NCI-H345 (cell line): ENCODE measurements at regions not wholly inside any gene's neighbourhood (a gene's known extent, or its start where the extent isn't known, plus 50 kb on each side); places are given as distances from the start of the nearest gene placed in this dataset.

Source experiments
- DNase-seq: peaks from one replicate; lab custom pipeline; 2025; lab: John Stamatoyannopoulos, UW

DNA sequence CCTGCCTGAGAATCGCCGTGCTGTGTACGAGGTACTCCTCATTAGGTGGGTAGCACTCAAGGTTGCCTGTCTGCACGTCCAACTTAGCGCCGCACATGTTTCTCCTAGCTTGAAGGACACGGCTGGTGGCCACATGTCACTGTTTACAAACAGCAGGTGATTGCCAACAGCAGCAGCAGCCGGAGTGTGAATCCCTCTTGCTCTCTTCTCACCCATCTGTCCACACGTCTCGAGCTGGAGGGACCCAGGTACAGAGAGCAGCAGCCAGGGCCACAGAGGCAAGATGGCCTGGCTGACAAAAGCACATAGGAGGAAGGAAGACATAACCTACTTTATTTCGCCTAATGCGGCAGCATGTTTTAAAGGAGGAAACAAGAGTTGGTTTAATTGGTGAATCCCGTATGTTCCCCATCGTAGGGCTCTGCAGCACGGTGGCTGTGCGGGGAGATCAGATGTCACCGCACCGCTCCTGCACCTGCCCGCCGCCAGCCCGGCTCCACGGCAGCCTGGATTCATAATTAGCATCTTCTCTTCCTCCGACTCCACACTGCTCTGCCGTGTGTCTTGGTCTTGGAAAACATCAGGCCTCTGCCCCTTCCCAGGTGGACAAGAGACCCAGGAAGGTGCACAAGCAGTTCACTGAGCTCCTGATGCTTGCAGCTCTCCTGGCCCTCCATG lies 201.6 kb upstream of the IRX1 start:
- peak; percentile 64 for DNase-seq

DNA sequence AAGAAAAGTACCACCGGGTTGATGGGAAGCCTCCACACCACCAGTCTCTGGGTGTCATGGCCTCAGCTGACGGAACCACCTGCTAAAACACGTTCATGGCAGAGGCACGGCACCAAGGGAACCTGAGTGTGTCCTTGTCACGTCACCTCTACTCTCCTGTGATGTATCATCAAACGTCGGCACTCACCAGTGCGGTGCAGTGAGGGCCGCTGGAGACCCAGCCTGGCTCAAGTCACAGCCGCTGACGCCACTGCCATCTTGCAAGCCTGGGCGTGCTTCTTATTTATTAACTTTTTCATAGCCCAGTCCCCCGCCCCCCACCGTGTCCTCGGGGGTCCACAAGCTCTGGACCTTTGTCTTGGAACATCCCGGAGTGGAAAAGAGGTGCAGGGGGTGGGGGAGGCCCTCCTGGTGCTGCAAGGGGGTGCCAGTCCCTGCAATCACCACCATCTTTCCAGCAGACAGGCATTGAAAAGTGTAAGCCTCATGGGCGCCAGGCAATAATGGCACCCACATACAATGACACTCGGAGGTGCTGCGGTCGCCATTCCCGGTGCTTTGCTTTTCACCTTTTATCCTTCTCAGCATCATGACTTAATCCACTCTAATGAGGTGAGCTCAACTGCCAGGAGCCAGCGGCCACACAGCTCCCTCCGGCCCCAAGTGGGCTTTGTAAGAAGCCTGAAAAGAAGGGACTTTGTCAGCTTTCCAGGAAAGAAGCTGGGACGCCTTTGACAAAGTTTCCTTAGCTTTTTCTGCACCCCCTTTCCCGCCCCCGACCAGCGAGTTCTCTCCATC lies 202.3 kb upstream of the IRX1 start:
- no peak for DNase-seq

DNA sequence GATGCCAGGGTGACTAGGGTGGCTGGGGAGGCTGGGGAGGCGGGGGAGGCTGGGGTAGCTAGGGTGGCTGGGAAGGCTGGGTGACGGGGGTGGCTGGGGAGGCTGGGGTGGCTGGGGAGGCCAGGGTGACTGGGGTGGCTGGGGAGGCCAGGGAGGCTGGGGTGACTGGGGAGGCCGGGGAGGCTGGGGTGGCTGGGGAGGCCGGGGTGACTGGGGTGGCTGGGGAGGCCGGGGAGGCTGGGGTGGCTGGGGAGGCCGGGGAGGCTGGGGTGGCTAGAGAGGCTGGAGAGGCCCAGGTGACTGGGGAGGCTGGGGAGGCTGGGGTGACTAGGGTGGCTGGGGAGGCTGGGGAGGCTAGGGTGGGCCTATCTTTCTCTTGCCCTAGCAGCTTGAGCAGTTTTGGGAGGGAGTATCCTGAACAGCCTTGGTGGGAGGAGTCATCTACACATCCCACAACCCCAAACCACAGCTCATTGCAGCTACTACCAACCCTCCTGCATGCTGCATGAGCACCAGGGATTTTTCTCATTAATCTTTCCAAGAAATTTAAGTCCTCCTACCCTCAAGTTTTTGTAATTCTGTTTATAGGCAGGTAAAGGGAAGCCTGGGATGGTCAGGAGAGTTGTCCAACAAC lies 203.2 kb upstream of the IRX1 start:
- no peak for DNase-seq

DNA sequence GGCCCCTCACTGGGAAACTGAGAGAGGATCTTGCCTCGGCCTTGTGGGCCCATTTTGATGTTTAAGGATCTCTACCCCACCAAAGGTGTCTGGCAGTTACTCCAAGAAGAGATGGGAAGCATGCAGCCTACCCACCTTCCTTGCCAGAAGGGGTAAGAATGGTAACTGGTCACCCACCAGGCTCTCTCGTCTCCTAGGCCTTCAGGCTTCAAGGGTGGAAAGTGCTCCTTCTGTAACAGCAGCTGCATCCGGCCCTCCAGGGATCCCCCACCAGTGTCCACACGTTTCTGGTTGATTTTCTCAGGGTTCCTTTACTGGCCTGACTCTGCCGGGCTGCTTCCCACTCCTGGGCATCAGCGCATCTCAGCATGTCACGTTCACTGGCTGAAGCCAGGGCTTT lies 204.4 kb upstream of the IRX1 start:
- DNase-seq: no peak

DNA sequence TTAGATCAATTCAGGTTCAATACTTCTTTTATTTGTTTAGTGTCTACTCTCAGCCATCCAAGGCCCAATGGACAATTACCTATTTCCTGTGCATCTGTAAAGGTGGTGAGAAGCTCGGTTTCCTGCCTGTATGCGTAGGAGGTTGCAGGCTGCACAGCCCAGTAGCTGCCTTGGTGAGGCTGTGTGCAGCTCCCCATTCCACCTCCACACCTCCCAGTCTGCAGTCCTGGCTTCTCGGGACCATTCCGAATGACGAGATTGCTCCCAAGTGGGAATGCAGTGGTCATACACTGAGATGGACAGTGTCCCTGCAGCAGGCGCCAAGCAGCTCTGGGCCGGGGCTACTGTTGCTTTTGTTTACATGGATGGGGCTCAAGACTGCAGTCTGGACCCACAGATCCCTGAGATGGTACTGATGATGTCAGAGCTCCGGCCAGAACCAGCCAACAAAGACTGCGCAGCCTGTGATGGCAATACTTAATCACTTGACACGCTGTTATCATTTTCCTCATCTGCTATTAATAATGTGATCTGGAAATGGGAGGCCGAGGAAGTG lies 206.1 kb upstream of the IRX1 start:
- DNase-seq: no peak

DNA sequence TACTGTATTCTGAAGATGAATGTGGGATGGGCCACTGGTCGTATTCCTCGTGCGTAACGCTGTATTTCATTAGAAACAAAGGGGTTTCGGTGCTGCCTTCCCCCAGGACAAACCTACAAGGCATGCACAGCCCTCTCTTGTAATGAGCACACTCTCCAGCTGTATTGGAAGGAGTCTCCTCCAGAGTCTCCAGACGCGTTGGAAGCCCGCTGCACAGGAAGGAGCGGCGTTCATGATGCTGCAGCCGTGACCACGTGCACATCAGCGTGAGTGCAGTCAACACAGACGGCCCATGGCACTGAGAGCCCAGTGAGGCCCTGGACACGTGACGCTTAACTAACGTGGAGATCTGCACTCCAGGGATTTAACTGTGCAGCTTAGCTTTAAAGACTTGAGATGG lies 209.0 kb upstream of the IRX1 start:
- DNase-seq: no peak

DNA sequence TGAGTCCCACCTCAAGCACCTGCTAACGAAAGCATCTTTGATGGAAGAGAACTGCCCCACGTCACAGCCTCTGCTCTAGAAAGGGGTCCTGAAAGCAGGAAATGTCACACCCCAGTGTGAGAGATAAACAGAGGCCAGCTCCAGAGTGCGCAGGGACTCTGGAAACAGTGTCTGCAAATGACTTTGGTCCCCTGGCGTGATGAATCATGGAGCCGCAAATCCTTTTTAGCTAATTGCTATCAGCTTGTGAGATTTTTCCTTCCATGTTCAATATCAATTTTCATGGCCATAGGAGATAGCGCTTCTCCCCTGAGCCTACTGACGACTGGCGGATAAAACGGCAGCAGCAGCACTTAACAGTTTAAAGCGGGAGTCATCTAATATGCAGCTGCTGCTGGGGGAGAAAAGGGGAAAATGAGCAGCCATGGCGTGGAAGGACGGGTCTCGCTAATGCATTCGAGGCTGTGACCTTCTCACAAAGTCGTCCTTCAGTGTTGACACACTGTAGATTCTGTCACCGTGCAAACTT lies 209.6 kb upstream of the IRX1 start:
- no peak for DNase-seq

DNA sequence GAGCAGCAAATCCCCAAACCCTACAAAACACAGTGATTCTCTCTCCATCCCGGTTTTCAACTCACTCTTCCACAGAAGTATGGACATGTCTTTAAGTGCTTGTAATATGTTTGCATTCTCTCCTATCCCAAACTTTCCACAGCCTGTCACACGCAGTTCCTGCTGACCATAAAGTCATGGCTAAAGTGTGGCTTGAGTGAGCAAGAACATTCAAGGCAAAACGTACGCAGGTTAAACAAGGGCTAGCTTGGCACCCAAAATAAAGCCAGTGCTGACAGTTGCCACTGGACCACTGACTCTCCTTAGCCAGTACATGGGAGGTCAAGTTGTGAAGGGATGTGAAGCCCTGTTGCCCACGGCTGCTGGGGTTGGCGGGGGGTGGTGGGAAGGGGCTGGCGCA lies 211.1 kb upstream of the IRX1 start:
- no peak for DNase-seq

DNA sequence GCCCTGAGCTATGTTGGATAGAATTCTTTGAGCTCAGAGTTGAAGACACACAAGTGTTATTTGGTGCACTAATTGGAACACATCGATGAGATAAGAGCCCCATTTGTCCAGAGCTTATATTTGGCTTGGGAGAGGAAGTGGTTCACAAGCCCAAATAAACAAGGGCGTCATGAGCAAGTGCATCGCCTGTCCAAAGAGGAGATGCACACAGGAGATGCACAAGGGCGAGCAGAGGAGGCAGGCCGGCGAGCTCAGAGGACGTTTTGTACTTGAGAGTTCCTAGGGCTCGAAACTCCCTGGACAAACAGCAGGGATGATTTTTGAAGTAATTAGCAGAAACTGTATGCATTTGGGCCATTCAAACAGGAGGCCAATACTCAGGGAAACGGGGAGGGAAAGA lies 212.8 kb upstream of the IRX1 start:
- no peak for DNase-seq

DNA sequence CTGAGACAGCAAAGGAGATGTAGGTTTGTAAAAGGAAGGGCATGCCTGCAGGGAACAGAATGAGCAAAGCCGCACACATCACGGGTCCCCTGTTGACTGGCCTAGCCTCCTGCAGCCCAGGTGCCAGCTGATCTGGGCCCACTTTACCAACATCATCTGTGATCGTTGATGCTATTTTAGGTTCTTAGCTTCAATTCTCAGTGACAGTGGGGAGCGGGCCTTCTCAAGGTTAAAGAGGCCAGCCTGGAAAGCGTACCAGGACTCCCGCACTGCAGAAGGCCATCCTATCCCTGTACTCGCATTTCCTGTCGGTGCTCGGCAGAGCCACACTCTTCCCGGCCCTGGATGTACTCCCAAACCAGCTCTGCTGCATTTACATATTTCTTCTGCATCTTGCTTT lies 213.5 kb upstream of the IRX1 start:
- DNase-seq: no peak

DNA sequence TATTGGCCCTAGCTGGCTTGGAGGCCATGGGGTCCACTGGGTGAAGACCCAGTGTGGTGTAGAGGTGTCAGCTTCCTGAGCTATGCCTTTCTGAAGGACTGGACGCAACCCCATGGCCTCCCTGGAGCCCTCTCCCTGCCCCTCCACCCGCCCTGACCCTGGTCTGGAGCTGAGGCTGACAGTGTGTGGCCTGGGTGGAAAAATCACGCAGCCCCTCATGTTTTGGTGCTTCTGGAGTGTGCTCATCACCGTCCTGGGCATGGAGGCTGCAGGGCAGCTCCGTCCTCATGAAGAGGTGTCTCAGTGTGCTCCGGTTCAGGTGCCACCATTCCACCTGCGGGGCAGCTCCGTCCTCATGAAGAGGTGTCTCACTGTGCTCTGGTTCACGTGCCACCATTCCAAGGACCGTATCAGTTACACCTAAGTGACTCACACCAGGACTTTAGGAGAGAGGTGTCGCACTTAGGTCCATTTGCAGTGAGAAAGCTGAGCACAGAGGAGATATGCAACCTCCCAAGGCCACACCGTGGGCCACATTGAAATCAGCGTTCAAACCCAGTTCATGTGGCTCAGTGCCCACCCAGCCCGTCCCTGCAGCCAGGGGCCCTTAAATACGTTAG lies 214.3 kb upstream of the IRX1 start:
- DNase-seq: no peak

DNA sequence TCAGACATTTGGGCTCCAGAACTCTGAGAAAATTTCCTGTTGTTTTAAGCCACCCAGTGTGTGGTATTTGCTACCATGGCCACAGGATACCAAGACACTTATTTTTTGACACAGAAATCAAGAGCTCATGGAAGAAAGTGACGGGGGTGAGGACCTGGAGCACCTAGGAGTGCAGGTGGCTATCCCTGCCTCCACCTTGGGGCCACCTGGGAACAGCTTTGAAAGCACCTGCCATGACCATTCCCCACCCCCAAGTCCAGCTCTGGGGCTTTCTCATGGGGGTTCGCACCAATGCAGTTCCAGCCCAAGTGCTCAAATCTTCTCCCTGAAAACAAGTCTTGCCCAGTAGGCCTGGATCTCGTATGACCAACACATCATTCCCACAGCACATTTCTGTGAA lies 214.9 kb upstream of the IRX1 start:
- DNase-seq: no peak

DNA sequence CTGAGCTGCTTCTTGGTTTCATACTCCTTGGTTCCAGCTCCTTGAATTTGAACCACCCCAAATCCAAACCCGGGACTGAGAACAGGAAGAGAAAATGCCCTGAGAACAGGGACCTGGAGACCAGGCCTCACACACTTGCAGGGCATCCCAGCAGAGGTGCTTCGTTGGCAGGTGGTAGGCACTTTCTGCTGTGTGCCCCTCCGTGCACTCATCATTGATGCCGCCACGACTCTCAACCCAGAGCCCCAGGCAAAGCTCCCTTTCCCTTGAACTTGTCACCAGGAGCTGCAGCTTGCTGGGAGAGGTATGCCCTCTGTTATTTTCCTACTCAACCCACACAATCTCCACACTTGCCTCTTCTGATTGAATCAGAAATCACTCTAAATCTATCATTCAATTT lies 217.8 kb upstream of the IRX1 start:
- DNase-seq: no peak

DNA sequence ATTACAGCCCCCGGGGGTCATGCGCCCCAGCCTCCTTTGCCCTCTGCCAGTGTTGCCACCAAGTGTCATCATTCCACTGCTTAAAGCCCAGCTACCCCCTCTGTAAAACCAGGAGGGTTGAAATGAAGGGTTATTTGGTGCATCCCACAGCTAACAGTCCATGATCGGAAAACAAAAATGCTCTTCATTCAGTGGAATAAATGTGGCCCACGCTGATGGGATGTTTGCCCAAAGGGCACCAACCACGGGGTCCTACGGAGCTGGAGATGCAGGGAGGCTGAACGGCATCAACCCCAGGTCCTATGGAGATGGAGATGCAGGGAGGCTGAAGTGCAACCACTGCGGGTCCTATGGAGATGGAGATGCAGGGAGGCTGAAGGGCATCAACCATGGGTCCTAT lies 218.5 kb upstream of the IRX1 start:
- DNase-seq: no peak

DNA sequence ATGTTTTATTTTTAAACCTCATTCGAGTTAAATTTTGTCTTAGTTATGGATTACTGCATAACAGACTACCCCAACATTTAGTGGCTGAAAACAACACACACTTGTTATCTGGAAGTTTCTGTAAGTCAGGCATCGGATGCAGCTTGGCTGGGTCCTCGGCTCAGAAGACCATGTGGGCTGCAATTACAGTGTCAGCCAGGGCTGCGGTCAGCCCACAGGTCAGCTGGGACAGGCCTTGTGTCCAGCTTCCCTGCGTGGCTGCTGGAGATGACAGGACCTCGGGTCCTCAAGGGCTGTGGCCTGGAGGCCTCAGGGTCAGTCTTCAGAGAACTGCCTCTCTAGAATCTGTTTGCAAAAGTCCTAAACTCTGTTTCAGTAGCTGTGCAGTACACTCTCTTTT lies 219.0 kb upstream of the IRX1 start:
- DNase-seq: no peak

DNA sequence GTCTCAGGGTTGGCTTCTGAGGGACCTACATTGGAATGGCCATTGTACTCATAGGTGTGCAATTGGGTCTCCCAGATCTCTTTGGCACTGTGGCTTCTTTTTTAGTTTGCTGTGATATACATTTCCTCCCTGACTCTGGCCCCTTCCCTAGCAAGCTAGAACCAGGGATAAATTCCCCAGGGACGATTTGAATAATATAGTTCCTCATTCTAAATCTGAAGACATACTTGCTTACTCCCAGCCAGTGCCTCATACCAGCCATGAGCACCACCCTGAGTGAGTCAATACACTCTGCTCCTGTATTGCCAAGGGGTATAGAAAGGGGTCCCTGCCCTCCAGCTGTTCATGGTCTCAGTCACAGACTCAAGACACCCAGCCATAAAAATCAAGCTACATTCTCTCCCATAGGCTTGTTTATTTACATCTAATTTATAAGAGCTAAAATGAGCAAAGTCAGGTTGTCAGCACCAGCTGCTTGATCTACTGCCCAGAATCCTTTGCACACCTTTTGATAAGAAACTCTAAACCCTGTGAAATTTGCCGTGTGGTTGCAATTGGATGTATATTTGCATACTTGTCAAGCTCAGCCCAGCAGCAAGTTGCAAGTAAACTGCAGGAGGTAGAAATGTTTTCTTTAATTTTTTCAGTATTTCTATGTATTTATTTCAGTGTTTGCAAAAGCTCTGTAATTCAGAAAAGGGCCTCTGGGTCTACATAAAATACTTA lies 219.9 kb upstream of the IRX1 start:
- no peak for DNase-seq

DNA sequence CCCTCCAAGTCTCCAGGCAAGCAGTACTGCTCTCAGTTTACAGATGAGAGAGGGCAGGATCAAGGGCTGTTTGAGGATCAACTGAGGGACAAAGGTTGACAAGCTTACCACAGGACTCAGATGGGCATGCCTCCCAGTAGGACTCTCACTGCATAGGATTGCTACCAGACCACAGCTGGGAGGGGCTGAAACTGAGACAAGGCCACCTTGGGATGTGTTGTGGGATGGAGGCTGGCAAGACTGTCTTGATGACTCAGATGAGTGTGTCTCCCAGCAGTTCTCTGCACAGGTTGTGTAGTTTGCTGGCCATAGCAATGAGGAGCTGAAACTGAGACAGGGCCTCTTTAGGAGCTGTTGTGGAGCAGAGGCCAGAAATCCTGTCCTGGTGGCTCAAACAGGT lies 222.2 kb upstream of the IRX1 start:
- DNase-seq: no peak

DNA sequence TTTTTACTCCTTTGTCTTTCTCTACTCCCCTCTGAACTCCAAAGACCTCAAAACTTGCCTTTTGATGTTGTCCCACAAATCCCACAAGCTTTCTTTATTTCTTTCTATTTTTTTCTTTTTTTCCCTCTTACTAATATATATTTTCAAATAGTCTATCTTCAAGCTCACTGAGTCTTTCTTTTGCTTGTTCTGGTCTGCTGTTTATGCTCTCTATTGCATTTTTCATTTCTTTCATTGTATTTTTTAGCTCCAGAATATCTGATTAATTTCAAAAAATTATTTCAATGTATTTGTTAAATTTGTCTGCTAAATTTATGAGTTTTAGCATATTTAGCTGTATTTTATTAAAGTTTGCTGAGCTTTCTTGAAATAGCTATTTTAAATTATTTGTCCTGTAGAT lies 223.3 kb upstream of the IRX1 start:
- no peak for DNase-seq

DNA sequence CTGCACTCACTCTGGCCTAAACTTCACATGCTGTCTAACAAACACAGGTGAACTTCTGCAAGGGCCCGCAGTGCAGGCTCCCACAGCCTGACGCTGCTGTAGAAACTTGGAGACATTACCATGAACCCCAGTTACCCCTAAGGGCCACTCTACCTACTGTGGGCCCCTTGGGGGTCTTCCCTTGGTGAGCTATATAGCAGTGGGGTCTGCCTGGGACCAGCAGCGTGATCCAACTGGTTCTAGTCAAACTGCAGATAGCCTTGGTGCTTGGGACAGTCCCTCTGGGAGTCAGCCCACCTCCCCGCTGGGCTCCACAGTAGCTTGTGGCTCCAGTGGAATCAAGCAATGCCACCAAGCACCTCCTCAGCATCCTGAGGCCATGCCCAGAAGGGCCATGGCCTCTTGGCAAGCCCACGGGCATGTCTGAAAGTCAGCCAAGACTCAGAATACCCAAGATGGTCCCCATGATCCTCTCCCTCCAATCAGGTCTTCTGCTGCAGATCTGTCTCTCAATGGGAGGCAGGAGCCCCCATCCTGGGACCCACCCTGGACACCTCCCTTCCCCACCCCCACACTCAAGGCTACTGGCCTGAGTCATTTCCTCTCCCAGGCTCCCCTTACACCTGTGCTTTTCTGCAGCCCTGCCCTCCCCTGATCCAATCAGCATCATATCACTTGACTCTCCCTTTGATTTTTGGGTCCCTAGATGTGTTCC lies 230.0 kb upstream of the IRX1 start:
- DNase-seq: no peak

DNA sequence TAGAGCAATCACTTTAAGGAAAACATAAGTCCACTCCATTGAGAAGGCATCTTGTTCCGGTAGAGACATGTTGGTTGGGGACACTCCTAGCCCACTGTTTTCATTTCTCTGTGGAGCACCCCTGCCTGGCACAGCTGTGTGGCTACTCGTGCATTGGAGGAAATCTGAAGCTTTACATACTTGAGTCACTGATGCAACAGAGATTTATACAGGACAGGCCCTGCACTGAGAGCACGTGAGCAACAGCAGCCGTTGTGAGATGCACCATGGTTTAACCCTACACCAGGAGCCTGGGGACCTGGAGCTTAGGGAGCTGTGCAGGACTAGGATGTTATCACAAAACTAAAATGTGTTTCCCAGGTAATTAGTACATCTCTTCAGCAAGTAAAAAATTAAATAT lies 230.7 kb upstream of the IRX1 start:
- DNase-seq: no peak

DNA sequence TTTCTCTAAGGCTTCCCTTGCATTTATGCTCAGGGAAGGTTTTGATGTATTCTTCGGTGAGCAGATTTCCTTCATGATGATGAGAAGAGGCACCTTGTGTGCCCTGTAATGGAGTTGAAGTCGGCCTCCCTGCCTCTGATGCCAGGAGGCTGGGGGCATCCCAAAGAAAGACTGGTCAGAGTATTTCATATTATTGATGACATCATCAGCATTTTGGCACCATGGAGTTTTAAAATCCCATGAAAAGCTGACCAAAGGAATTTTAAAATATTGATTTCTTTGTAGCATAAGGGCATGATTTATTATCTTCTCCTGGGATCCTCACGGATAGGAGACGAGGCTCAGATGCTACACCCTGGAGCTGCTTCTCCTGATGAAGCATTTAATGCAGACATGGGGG lies 231.2 kb upstream of the IRX1 start:
- no peak for DNase-seq
